ENCODE measurements at regions not wholly inside any gene's neighbourhood (a gene's known extent, or its start where the extent isn't known, plus 50 kb on each side); places are given as distances from the start of the nearest gene placed in this dataset.

DNA sequence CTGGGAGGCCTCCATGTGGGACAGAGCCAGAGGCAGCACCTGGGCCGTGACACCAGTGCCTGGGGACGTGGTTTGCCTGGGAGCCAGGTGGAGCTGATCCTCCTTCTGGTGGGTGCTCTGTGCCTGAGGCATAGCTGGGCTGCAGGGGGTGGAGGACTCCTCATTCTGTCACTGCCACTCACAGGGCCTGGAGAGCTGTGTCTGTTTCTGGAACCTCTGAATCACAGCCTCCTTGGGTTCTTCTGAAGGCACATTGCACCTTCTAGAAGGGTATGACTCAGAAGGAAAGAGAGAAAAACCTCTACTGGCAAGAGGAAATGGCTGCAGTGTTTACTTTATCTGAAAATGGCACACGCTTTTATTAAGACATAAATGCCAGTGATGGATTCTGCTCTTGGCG, 659.8 kb downstream of the VRK1 start:
- no peaks in the 10 kb centered on the region for H3K4me1 ChIP-seq (ENCODE audit: insufficient read depth)
- no peaks in the 10 kb centered on the region for H3F3A ChIP-seq (ENCODE audit: insufficient read depth)
- no peak overlapping the region for H3K9ac ChIP-seq
- WGBS, 2 experiments (ENCODE audit: low coverage in 1 of 2, low lambda C conversion rate in 2 of 2, missing lambda C conversion rate in 2 of 2) = 27 to 39% methylated on average over 4 of the region's 4 CpGs
- no peak overlapping the region for H3K27ac ChIP-seq
- no peaks in the 10 kb centered on the region for H3K36me3 ChIP-seq (ENCODE audit: low read depth)
- no peak overlapping the region for H2AFZ ChIP-seq
- no peaks in the 10 kb centered on the region for H3K79me2 ChIP-seq (ENCODE audit: insufficient read depth)
- TF ChIP-seq EZH2 (IDR thresholded peaks at IDR 0.05; ENCODE audit: insufficient read depth, poor library complexity, severe bottlenecking) (no peak), EZH2phosphoT487 (IDR thresholded peaks at IDR 0.05; ENCODE audit: insufficient read depth, low read depth) (no peak)
- no peaks in the 10 kb centered on the region for H3K27me3 ChIP-seq (replicated peaks; ENCODE audit: insufficient read depth)
- no peak for DNase-seq
- no peak overlapping the region for H3K4me2 ChIP-seq (ENCODE audit: unreplicated experiment)
- no peak overlapping the region for H3K4me3 ChIP-seq
- in situ Hi-C loops (cut with MboI) = no loop called here
- no peaks in the 10 kb centered on the region for H3K9me3 ChIP-seq (ENCODE audit: low read depth)
- no peaks in the 10 kb centered on the region for H3K9me2 ChIP-seq (ENCODE audit: insufficient read depth)
- no peaks in the 10 kb centered on the region for H4K20me1 ChIP-seq (ENCODE audit: insufficient read depth)

DNA sequence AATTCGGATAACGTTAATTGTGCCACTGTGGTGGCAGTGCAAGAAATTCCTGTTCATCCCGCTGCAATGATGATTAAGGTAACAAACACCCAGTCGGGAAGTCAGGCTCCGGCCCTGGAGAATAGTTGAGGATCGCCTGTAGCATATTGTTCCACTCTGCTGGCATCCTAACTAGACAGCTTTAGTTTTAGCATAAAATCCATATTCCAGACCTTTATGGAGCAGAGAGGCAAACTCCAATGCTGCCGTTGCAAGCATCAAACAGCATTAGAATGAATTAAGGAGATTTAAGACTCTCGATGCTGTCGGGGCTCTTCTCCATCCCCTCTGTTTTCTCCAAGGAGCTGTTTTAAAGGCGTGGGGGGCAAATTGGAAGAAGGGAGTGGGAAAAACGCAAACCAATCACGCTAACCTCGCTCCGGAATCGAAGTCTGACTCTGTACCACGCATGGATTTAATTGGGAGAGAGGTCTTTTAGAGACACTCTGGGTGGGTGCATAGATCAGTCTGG, 660.4 kb downstream of the VRK1 start:
- H4K20me1 ChIP-seq (ENCODE audit: insufficient read depth) = no peaks in the 10 kb centered on the region
- H3K4me2 ChIP-seq (ENCODE audit: unreplicated experiment) = no peak overlapping the region
- H3K27me3 ChIP-seq (replicated peaks; ENCODE audit: insufficient read depth) = no peaks in the 10 kb centered on the region
- no peaks in the 10 kb centered on the region for H3F3A ChIP-seq (ENCODE audit: insufficient read depth)
- H3K4me3 ChIP-seq = no peak overlapping the region
- H3K79me2 ChIP-seq (ENCODE audit: insufficient read depth) = no peaks in the 10 kb centered on the region
- no peak for TF ChIP-seq EZH2 (IDR thresholded peaks at IDR 0.05; ENCODE audit: insufficient read depth, poor library complexity, severe bottlenecking)
- TF ChIP-seq EZH2phosphoT487 (IDR thresholded peaks at IDR 0.05; ENCODE audit: insufficient read depth, low read depth) = no peak
- H2AFZ ChIP-seq = no peak overlapping the region
- no peaks in the 10 kb centered on the region for H3K9me3 ChIP-seq (ENCODE audit: low read depth)
- H3K9me2 ChIP-seq (ENCODE audit: insufficient read depth) = no peaks in the 10 kb centered on the region
- no peak overlapping the region for H3K27ac ChIP-seq
- in situ Hi-C loops (cut with MboI) = no loop called here
- 7 to 11% methylated on average over 16 of the region's 16 CpGs for WGBS, 2 experiments (ENCODE audit: low coverage in 1 of 2, low lambda C conversion rate in 2 of 2, missing lambda C conversion rate in 2 of 2)
- H3K9ac ChIP-seq = no peak overlapping the region
- H3K4me1 ChIP-seq (ENCODE audit: insufficient read depth) = no peaks in the 10 kb centered on the region
- H3K36me3 ChIP-seq (ENCODE audit: low read depth) = no peaks in the 10 kb centered on the region
- DNase-seq = no peak

- Histone ChIP-seq H3K9me2 (ENCODE audit: insufficient read depth) (no peaks in the 10 kb centered on the region), H3K36me3 (ENCODE audit: low read depth) (no peaks in the 10 kb centered on the region), H3K9ac (no peak overlapping the region), H4K20me1 (ENCODE audit: insufficient read depth) (no peaks in the 10 kb centered on the region), H3K27ac (no peak overlapping the region), H3K4me2 (ENCODE audit: unreplicated experiment) (no peak overlapping the region), H3K27me3 (replicated peaks; ENCODE audit: insufficient read depth) (no peaks in the 10 kb centered on the region), H3K9me3 (ENCODE audit: low read depth) (no peaks in the 10 kb centered on the region), H3K4me3 (no peak overlapping the region), H3K4me1 (ENCODE audit: insufficient read depth) (no peaks in the 10 kb centered on the region), H3K79me2 (ENCODE audit: insufficient read depth) (no peaks in the 10 kb centered on the region), H2AFZ (no peak overlapping the region), H3F3A (ENCODE audit: insufficient read depth) (no peaks in the 10 kb centered on the region)
- in situ Hi-C loops (cut with MboI) = no loop called here
- WGBS, 2 experiments (ENCODE audit: low coverage in 1 of 2, low lambda C conversion rate in 2 of 2, missing lambda C conversion rate in 2 of 2) = 1 to 3% methylated on average over 9 of the region's 9 CpGs
- DNase-seq = no peak
- no peak for TF ChIP-seq EZH2 (IDR thresholded peaks at IDR 0.05; ENCODE audit: insufficient read depth, poor library complexity, severe bottlenecking)
- TF ChIP-seq EZH2phosphoT487 (IDR thresholded peaks at IDR 0.05; ENCODE audit: insufficient read depth, low read depth) = no peak
These were observed 661.1 kb downstream of the VRK1 start for GRCh38 chr14:97458255-97458654.

- Histone ChIP-seq H3K4me3 (no peak overlapping the region), H3K27ac (no peak overlapping the region), H3K9ac (no peak overlapping the region), H2AFZ (no peak overlapping the region), H4K20me1 (ENCODE audit: insufficient read depth) (no peaks in the 10 kb centered on the region), H3K9me3 (ENCODE audit: low read depth) (no peaks in the 10 kb centered on the region), H3K9me2 (ENCODE audit: insufficient read depth) (no peaks in the 10 kb centered on the region), H3K4me1 (ENCODE audit: insufficient read depth) (no peaks in the 10 kb centered on the region), H3K79me2 (ENCODE audit: insufficient read depth) (no peaks in the 10 kb centered on the region), H3K36me3 (ENCODE audit: low read depth) (no peaks in the 10 kb centered on the region), H3K4me2 (ENCODE audit: unreplicated experiment) (no peak overlapping the region), H3F3A (ENCODE audit: insufficient read depth) (no peaks in the 10 kb centered on the region), H3K27me3 (replicated peaks; ENCODE audit: insufficient read depth) (no peaks in the 10 kb centered on the region)
- in situ Hi-C loops (cut with MboI) = no loop called here
- WGBS, 2 experiments (ENCODE audit: low coverage in 1 of 2, low lambda C conversion rate in 2 of 2, missing lambda C conversion rate in 2 of 2) = 11 to 13% methylated on average over 32 to 33 of the region's 33 CpGs
- no peak for DNase-seq
- TF ChIP-seq EZH2phosphoT487 (IDR thresholded peaks at IDR 0.05; ENCODE audit: insufficient read depth, low read depth) = no peak
- no peak for TF ChIP-seq EZH2 (IDR thresholded peaks at IDR 0.05; ENCODE audit: insufficient read depth, poor library complexity, severe bottlenecking)
These were observed 661.7 kb downstream of the VRK1 start for GRCh38 chr14:97458661-97459579.

Data from GM23248 (cell line).